Right lobe of liver (tissue), 6 donors: ENCODE measurements at regions not wholly inside any gene's neighbourhood (a gene's known extent, or its start where the extent isn't known, plus 50 kb on each side); places are given as distances from the start of the nearest gene placed in this dataset.
"Not testable (repeated sequence)": the region's sequence is repeated elsewhere in the genome, so short reads cannot be mapped to it uniquely, and the experiment has no call there.

Experiments
- ATAC-seq, 4 donors: fragments of 200-7000 bp; cut with Tn5 transposase; one replicate each; pipeline ENCODE4 v1.9.1; 2020; ENCODE audit warnings: mild to moderate bottlenecking in 4 of 4, moderate library complexity in 4 of 4
- DNase-seq, 3 donors: peaks; one replicate each; pipeline ENCODE4 v3.0.0-alpha.2; 2020
- H3K27ac ChIP-seq, 3 donors: fragments of 200-600 bp; one replicate each; pipeline ENCODE4 v1.8.0; 2022
- H3K27me3 ChIP-seq, 2 donors: fragments of 200-600 bp; one replicate each; pipeline ENCODE4 v1.8.0; 2022
- H3K36me3 ChIP-seq, 4 donors: fragments of 200-600 bp; sonication (generic) in 1 of 4; one replicate each; pipeline versions ENCODE4 v1.5.1 to v1.8.0; 2017 to 2022; ENCODE audit warnings: control low read depth in 1 of 4
- H3K4me1 ChIP-seq, 4 donors: fragments of 200-600 bp; sonication (generic) in 1 of 4; one replicate each; pipeline versions ENCODE4 v1.5.1 to v1.8.0; 2017 to 2022; ENCODE audit warnings: control low read depth in 1 of 4
- H3K4me3 ChIP-seq, 3 donors: fragments of 200-600 bp; one replicate each; pipeline ENCODE4 v1.8.0; 2022
- H3K9me3 ChIP-seq, 4 donors: fragments of 200-600 bp; sonication (generic) in 1 of 4; one replicate each; pipeline versions ENCODE4 v1.5.1 to v1.8.0; 2017 to 2022; ENCODE audit warnings: control low read depth in 1 of 4
- POLR2A ChIP-seq: fragments of 450-650 bp; IDR thresholded peaks from one replicate; pipeline ENCODE4 v1.6.1; 2017; ENCODE audit warnings: antibody characterized with exemption, mild to moderate bottlenecking
- WGBS: methylation state at CpG from one replicate; pipeline ENCODE4 v1.1.6; 2018; ENCODE audit warnings: low coverage, low lambda C conversion rate; ENCODE audit not compliant: insufficient coverage; ENCODE audit errors: missing lambda C conversion rate; 5-methylcytosine and 5-hydroxymethylcytosine counted together
- intact Hi-C, 2 donors: fragments of 100-400 bp; cut with DNase I; formaldehyde crosslinking; loops; one replicate each; pipeline versions ENCODE4 v1.11.2 to v1.14.1; 2022
- TF ChIP-seq, protein P1 (sequence below), 4 donors: fragments of 200-600 bp in 3 of 4; fragments of 450-650 bp in 1 of 4; IDR thresholded peaks; one replicate each; pipeline versions ENCODE4 v1.5.1 to v1.8.0; 2016 to 2022; ENCODE audit warnings: antibody characterized with exemption in 4 of 4, mild to moderate bottlenecking in 2 of 4
- donor health status: DM: no; HTN: yes; CAD: no.
- donor health status: DM: no; HTN: no; CAD: no.
- donor health status: DM: no; HTN: no; CAD: no.
- donor health status: DM: no; HTN: yes; CAD: no.
- donor health status: DM: no; HTN: yes; CAD: no.

DNA sequence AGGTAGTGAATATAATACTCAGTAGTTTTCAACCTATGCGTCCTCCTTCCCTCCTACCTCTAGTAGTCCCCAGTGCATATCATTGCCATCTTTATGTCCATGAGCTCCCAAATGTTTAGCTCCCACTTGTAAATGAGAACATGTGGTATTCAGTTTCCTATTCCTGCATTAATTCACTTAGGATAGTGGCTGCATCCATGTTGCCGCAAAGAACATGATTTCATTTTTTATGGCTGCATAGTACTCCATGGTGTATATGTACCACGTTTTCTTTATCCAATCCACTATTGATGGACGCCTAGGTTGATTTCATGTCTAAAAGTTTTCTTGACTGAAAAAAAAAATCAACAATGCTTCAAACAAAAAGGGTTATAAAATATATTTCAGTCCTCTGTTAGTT is 303.4 kb upstream of the SGCG start:
- Histone ChIP-seq H3K27me3 (no peaks in the 10 kb centered on the region), H3K36me3 (no peaks in the 10 kb centered on the region), H3K4me1 (no peaks in the 10 kb centered on the region), H3K4me3 (no peak overlapping the region), H3K27ac (no peak overlapping the region), H3K9me3 (no peaks in the 10 kb centered on the region)
- ATAC-seq (no peak), DNase-seq (no peak)
- TF ChIP-seq, protein P1, sequence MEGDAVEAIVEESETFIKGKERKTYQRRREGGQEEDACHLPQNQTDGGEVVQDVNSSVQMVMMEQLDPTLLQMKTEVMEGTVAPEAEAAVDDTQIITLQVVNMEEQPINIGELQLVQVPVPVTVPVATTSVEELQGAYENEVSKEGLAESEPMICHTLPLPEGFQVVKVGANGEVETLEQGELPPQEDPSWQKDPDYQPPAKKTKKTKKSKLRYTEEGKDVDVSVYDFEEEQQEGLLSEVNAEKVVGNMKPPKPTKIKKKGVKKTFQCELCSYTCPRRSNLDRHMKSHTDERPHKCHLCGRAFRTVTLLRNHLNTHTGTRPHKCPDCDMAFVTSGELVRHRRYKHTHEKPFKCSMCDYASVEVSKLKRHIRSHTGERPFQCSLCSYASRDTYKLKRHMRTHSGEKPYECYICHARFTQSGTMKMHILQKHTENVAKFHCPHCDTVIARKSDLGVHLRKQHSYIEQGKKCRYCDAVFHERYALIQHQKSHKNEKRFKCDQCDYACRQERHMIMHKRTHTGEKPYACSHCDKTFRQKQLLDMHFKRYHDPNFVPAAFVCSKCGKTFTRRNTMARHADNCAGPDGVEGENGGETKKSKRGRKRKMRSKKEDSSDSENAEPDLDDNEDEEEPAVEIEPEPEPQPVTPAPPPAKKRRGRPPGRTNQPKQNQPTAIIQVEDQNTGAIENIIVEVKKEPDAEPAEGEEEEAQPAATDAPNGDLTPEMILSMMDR (IDR thresholded peaks at IDR 0.05), result no peak
- no peak for TF ChIP-seq POLR2A
- 47% methylated on average over 4 of the region's 4 CpGs for WGBS
- intact Hi-C loops, result no loop called here

DNA sequence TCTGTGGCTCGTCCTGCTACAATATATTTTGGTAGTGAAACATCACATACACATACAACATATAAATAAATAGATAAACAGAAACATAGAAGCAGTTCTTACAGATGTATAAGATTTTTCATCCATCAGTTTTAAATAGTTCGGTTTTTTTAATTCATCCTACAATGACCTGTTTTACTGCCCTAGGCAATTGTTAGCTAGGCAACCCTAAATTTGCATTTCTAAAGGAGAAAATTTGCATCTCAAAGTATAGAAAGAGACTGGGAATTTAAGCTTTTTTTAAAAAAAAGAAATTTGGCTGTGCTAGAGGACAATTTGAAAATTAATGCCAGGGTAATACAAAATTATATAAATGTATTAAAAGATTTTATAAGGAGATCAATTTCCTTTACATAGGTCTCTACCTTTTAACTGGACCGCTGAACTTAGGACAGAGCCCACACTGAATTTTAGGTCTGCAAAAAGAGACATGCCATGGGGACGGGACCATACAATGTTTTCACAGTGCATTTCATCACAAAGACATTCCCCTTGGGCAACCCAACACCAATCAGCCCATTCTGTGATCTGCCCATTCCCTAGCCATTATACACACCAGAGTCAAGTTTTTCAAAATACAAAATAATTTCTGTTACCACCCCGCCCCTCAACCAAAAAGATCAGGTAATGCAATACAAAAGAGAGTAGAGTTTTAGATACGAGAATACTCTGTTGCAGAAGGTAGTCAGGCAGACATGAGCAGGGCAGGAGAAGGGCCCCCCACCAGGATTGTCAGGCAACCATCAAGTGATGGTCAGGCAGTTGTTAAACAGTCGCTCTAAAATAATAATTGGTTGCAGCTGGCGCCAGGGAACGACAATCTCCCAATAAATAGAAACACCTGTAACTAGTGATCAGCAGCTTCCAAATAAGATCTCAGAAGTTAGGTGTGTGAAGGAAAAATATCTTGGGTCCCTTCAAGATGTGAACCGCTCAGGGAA is 299.7 kb upstream of the SGCG start:
- DNase-seq, result no peak
- H3K4me1 ChIP-seq, result no peaks in the 10 kb centered on the region
- intact Hi-C loops, result no loop called here
- 61% methylated on average over 8 of the region's 10 CpGs for WGBS
- H3K27ac ChIP-seq, result no peak overlapping the region
- ATAC-seq, result no peak
- no peaks in the 10 kb centered on the region for H3K36me3 ChIP-seq
- no peaks in the 10 kb centered on the region for H3K9me3 ChIP-seq
- H3K27me3 ChIP-seq, result no peaks in the 10 kb centered on the region
- TF ChIP-seq, protein P1 (IDR thresholded peaks at IDR 0.05), result no peak
- no peak for TF ChIP-seq POLR2A
- H3K4me3 ChIP-seq, result no peak overlapping the region

DNA sequence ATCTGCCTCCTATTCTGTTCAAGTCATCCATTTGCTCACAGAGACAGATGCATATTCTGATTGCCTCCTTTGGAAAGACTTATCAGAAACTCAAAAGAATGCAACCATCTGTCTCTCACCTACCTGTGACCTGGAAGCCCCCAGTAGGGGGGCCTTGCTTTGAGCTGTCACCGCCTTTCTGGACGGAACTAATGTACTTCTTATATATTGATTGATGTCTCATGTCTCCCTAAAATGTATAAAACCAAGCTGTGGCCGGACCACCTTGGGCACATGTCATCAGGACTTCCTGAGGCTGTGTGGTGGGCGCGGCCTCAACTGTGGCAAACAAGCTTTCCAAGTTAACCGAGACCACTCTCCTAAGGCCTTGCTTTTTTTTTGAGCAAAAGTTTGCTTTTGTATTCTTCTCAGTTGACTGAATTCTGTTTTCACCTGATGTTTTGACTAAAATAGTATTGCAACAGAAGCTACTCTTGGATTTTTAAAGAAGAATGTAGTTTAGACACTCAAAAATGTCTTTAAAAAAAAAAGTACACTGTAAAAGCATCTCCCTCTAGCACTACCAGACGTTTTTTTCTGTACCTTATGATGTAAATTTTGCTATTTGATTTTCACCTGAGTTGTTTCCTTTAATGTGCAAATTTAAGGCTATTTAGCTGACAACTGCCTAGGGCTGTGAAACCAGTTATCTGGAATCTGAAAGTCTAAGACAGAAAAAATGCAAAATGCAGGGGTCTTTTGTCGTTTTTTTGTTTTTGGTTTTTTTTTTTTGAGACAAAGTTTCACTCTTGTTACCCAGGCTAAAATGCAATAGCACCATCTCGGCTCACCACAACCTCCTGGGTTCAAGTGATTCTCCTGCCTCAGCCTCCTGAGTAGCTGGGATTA is 298.8 kb upstream of the SGCG start:
- H3K27me3 ChIP-seq, H3K27ac ChIP-seq, H3K36me3 ChIP-seq, H3K4me1 ChIP-seq, H3K4me3 ChIP-seq, intact Hi-C loops, ATAC-seq, H3K9me3 ChIP-seq, DNase-seq: not testable (repeated sequence)
- 41% methylated on average over 9 of the region's 9 CpGs for WGBS

DNA sequence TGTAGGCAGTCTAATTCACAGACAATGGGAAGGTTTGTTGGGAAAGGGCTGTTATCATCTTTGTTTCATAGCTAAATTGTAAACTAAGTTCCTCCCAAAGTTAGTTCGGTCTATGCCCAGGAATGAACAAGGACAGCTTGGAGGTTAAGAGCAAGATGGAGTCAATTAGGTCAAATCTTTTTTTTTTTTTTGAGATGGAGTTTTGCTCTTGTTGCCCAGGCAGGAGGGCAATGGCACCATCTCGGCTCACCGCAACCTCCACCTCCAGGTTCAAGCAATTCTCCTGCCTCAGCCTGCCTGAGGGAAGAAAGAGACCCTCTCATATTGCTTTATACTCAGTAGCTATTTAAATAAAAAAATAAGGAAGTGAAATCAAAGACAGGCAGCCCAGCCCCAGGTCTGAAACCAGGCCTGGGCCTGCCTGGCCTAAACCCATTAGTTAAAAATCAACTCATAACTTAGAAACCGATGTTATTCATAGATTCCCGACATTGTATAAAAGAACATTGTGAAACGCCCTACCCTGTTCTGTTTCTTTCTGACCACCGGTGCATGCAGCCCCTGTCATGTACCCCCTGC is 297.4 kb upstream of the SGCG start:
- no peak for ATAC-seq
- Histone ChIP-seq H3K36me3 (no peaks in the 10 kb centered on the region), H3K9me3 (no peaks in the 10 kb centered on the region), H3K4me1 (no peaks in the 10 kb centered on the region), H3K4me3 (no peak overlapping the region), H3K27me3 (no peaks in the 10 kb centered on the region), H3K27ac (no peak overlapping the region)
- no peak for TF ChIP-seq POLR2A
- TF ChIP-seq, protein P1 (IDR thresholded peaks at IDR 0.05), result no peak
- WGBS, result 60% methylated on average over 6 of the region's 7 CpGs
- no peak for DNase-seq
- intact Hi-C loops, result no loop called here
